GM23338 (cell line): ENCODE measurements at regions not wholly inside any gene's neighbourhood (a gene's known extent, or its start where the extent isn't known, plus 50 kb on each side); places are given as distances from the start of the nearest gene placed in this dataset.

Source experiments
- ATAC-seq: fragments of 200-7000 bp; cut with Tn5 transposase; 3 replicates; pipeline ENCODE4 v1.9.1; 2020
- DNase-seq: peaks from one replicate; pipeline ENCODE4 v3.0.0-alpha.2; 2015; ENCODE audit warnings: low spot score
- H2AFZ ChIP-seq: fragments of 200-600 bp; sonication (generic); 2 replicates; pipeline ENCODE4 v1.8.0; 2016; ENCODE audit warnings: antibody characterized with exemption, mild to moderate bottlenecking, moderate library complexity
- H3F3A ChIP-seq: fragments of 200-600 bp; sonication (generic); replicated peaks from 2 replicates; pipeline ENCODE4 v1.8.0; 2017; ENCODE audit warnings: antibody characterized with exemption, mixed run types, low read depth
- H3K27ac ChIP-seq: fragments of 200-600 bp; sonication (generic); 2 replicates; pipeline ENCODE4 v1.6.1; 2016; ENCODE audit warnings: low read depth
- H3K27me3 ChIP-seq: fragments of 200-600 bp; sonication (generic); 2 replicates; pipeline ENCODE4 v1.8.0; 2016; ENCODE audit warnings: mild to moderate bottlenecking, mixed run types, moderate library complexity; ENCODE audit not compliant: insufficient read depth
- H3K36me3 ChIP-seq: fragments of 200-600 bp; sonication (generic); 2 replicates; pipeline ENCODE4 v1.8.0; 2016; ENCODE audit warnings: mild to moderate bottlenecking; ENCODE audit not compliant: insufficient read depth
- H3K4me1 ChIP-seq: fragments of 200-600 bp; sonication (generic); 2 replicates; pipeline ENCODE4 v1.8.0; 2016; ENCODE audit warnings: mild to moderate bottlenecking, moderate library complexity; ENCODE audit not compliant: insufficient read depth
- H3K4me2 ChIP-seq: fragments of 200-600 bp; sonication (generic); 2 replicates; pipeline ENCODE4 v1.7.1; 2017; ENCODE audit warnings: mixed run types
- H3K4me3 ChIP-seq: fragments of 200-600 bp; sonication (generic); 2 replicates; pipeline ENCODE4 v1.6.1; 2016; ENCODE audit warnings: mixed run types
- H3K79me2 ChIP-seq: fragments of 200-600 bp; sonication (generic); replicated peaks from 2 replicates; pipeline ENCODE4 v1.8.0; 2017; ENCODE audit warnings: mild to moderate bottlenecking; ENCODE audit not compliant: insufficient read depth
- H3K9me2 ChIP-seq: fragments of 200-600 bp; sonication (generic); 2 replicates; pipeline ENCODE4 v1.8.0; 2017; ENCODE audit not compliant: insufficient read depth
- H4K20me1 ChIP-seq: fragments of 200-600 bp; sonication (generic); replicated peaks from 2 replicates; pipeline ENCODE4 v1.8.0; 2017; ENCODE audit warnings: mild to moderate bottlenecking; ENCODE audit not compliant: insufficient read depth
- H3K27ac Mint-ChIP-seq: 2 replicates; pipeline ENCODE4 v1.8.0; 2020; ENCODE audit warnings: inconsistent platforms, mild to moderate bottlenecking, moderate library complexity, mixed read lengths
- H3K27me3 Mint-ChIP-seq: 3 replicates; pipeline ENCODE4 v1.8.0; 2022; ENCODE audit warnings: low read depth, mild to moderate bottlenecking, moderate library complexity, mixed read lengths, inconsistent platforms; ENCODE audit not compliant: insufficient read depth, poor library complexity
- H3K36me3 Mint-ChIP-seq: 3 replicates; pipeline ENCODE4 v1.8.0; 2021; ENCODE audit warnings: low read depth, mild to moderate bottlenecking, inconsistent platforms, moderate library complexity, mixed read lengths
- H3K4me1 Mint-ChIP-seq: 3 replicates; pipeline ENCODE4 v1.8.0; 2020; ENCODE audit warnings: mild to moderate bottlenecking, inconsistent platforms, mixed read lengths
- H3K4me3 Mint-ChIP-seq: 3 replicates; pipeline ENCODE4 v1.8.0; 2021; ENCODE audit warnings: moderate library complexity, mild to moderate bottlenecking, inconsistent platforms, mixed read lengths
- H3K9me3 Mint-ChIP-seq: 3 replicates; pipeline ENCODE4 v1.8.0; 2020; ENCODE audit warnings: moderate library complexity, mild to moderate bottlenecking, inconsistent platforms, mixed read lengths
- CREB1 ChIP-seq: fragments of 250-450 bp; sonication (Bioruptor Pico); IDR thresholded peaks from 2 replicates; pipeline ENCODE4 v1.5.0; 2020; ENCODE audit warnings: low read depth, mild to moderate bottlenecking, moderate library complexity
- EZH2 ChIP-seq: fragments of 200-600 bp; sonication (generic); IDR thresholded peaks from one replicate; pipeline ENCODE4 v1.8.0; 2017; ENCODE audit warnings: antibody characterized with exemption, mild to moderate bottlenecking, low read depth; ENCODE audit not compliant: unreplicated experiment
- EZH2phosphoT487 ChIP-seq: fragments of 200-600 bp; sonication (generic); IDR thresholded peaks from one replicate; pipeline ENCODE4 v1.8.1; 2018; ENCODE audit warnings: antibody characterized with exemption; ENCODE audit not compliant: unreplicated experiment
- JUNB ChIP-seq: IDR thresholded peaks from one replicate; pipeline ENCODE4 v1.6.1; 2016; ENCODE audit warnings: antibody characterized with exemption; ENCODE audit not compliant: unreplicated experiment
- NANOG ChIP-seq: IDR thresholded peaks from 2 replicates; pipeline ENCODE4 v1.6.1; 2016; ENCODE audit warnings: antibody characterized with exemption, borderline replicate concordance
- STAT1 ChIP-seq: IDR thresholded peaks from one replicate; pipeline ENCODE4 v1.6.1; 2016; ENCODE audit warnings: antibody characterized with exemption; ENCODE audit not compliant: unreplicated experiment
- ZNF331 ChIP-seq: fragments of 250-450 bp; sonication (Bioruptor Pico); IDR thresholded peaks from 2 replicates; pipeline ENCODE4 v1.5.0; 2020; ENCODE audit warnings: low read depth, mild to moderate bottlenecking, moderate library complexity
- TF ChIP-seq, protein P1 (sequence below): fragments of 250-450 bp; sonication (Bioruptor Pico); IDR thresholded peaks from 2 replicates; pipeline ENCODE4 v1.5.0; 2020; ENCODE audit warnings: mild to moderate bottlenecking, moderate library complexity
- TF ChIP-seq, protein P2 (sequence below): IDR thresholded peaks from one replicate; pipeline ENCODE4 v1.6.1; 2018; ENCODE audit warnings: antibody characterized with exemption; ENCODE audit not compliant: unreplicated experiment
- TF ChIP-seq, protein P3 (sequence below): IDR thresholded peaks from 2 replicates; pipeline ENCODE4 v1.6.1; 2016; ENCODE audit warnings: antibody characterized with exemption
- TF ChIP-seq, protein P4 (sequence below), 2 experiments: fragments of 200-600 bp in 1 of 2; sonication (generic) in 1 of 2; conservative IDR thresholded peaks; 2 replicates each; pipeline versions ENCODE4 v1.5.1 to v1.6.1; 2016 to 2017; ENCODE audit warnings: antibody characterized with exemption in 2 of 2, low read depth in 2 of 2, mild to moderate bottlenecking in 2 of 2, moderate library complexity in 1 of 2

DNA sequence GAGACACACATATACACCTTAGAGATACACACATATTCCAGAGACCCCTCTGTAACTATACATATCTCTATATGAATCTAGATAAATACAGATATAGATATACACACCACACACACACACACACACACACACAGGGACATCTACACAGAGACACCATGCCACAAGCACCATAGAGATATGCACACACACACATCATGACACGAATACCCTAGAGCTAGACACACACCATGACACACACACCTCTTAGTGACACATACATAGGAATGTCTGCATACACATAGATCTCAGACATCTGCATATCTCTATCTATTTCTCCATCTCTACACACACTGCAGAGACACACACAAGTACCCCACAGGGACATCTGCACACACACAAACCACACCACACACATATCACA lies 270.0 kb downstream of the CYRIA start (continued):
- TF ChIP-seq, protein P1, sequence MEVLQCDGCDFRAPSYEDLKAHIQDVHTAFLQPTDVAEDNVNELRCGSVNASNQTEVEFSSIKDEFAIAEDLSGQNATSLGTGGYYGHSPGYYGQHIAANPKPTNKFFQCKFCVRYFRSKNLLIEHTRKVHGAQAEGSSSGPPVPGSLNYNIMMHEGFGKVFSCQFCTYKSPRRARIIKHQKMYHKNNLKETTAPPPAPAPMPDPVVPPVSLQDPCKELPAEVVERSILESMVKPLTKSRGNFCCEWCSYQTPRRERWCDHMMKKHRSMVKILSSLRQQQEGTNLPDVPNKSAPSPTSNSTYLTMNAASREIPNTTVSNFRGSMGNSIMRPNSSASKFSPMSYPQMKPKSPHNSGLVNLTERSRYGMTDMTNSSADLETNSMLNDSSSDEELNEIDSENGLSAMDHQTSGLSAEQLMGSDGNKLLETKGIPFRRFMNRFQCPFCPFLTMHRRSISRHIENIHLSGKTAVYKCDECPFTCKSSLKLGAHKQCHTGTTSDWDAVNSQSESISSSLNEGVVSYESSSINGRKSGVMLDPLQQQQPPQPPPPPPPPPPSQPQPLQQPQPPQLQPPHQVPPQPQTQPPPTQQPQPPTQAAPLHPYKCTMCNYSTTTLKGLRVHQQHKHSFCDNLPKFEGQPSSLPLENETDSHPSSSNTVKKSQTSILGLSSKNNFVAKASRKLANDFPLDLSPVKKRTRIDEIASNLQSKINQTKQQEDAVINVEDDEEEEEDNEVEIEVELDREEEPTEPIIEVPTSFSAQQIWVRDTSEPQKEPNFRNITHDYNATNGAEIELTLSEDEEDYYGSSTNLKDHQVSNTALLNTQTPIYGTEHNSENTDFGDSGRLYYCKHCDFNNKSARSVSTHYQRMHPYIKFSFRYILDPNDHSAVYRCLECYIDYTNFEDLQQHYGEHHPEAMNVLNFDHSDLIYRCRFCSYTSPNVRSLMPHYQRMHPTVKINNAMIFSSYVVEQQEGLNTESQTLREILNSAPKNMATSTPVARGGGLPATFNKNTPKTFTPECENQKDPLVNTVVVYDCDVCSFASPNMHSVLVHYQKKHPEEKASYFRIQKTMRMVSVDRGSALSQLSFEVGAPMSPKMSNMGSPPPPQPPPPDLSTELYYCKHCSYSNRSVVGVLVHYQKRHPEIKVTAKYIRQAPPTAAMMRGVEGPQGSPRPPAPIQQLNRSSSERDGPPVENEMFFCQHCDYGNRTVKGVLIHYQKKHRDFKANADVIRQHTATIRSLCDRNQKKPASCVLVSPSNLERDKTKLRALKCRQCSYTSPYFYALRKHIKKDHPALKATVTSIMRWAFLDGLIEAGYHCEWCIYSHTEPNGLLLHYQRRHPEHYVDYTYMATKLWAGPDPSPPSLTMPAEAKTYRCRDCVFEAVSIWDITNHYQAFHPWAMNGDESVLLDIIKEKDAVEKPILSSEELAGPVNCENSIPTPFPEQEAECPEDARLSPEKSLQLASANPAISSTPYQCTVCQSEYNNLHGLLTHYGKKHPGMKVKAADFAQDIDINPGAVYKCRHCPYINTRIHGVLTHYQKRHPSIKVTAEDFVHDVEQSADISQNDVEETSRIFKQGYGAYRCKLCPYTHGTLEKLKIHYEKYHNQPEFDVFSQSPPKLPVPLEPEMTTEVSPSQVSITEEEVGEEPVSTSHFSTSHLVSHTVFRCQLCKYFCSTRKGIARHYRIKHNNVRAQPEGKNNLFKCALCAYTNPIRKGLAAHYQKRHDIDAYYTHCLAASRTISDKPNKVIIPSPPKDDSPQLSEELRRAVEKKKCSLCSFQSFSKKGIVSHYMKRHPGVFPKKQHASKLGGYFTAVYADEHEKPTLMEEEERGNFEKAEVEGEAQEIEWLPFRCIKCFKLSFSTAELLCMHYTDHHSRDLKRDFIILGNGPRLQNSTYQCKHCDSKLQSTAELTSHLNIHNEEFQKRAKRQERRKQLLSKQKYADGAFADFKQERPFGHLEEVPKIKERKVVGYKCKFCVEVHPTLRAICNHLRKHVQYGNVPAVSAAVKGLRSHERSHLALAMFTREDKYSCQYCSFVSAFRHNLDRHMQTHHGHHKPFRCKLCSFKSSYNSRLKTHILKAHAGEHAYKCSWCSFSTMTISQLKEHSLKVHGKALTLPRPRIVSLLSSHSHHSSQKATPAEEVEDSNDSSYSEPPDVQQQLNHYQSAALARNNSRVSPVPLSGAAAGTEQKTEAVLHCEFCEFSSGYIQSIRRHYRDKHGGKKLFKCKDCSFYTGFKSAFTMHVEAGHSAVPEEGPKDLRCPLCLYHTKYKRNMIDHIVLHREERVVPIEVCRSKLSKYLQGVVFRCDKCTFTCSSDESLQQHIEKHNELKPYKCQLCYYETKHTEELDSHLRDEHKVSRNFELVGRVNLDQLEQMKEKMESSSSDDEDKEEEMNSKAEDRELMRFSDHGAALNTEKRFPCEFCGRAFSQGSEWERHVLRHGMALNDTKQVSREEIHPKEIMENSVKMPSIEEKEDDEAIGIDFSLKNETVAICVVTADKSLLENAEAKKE = no peak
- TF ChIP-seq STAT1 = no peak
- TF ChIP-seq EZH2 = no peak
- TF ChIP-seq ZNF331 (CRISPR knock-in tag) = no peak
- TF ChIP-seq JUNB = no peak
- TF ChIP-seq NANOG = no peak

DNA sequence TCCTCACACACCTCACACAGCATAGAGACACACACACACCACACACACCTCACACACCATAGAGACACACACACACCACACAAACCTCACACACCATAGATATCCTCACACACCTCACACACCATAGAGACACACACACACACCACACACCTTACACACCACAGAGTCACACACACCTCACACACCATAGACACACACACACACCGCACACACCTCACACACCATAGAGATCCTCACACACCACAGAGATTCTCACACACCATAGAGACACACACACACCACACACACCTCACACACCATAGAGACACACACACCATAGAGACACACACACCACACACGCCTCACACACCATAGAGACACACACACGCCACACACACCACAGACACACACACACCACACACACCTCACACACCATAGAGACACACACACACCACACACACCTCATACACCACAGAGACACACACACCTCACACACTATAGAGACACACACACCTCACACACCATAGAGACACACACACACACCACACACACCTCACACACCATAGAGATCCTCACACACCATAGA lies 270.6 kb downstream of the CYRIA start:
- Mint-ChIP-seq H3K9me3 (no peaks in the 10 kb centered on the region; the same call in 2 of the 3 replicates), H3K4me1 (no peaks in the 10 kb centered on the region), H3K27me3 (no peaks in the 10 kb centered on the region), H3K36me3 (no peaks in the 10 kb centered on the region), H3K4me3 (no peak overlapping the region), H3K27ac (no peak overlapping the region)
- no peak overlapping the region for H3K4me3 ChIP-seq
- H3K27ac ChIP-seq = no peak overlapping the region
- no peaks in the 10 kb centered on the region for H3K79me2 ChIP-seq
- ATAC-seq (no peak), DNase-seq (no peak)
- H3K36me3 ChIP-seq = no peaks in the 10 kb centered on the region
- no peaks in the 10 kb centered on the region; the same call in 1 of the 2 replicates for H3K9me2 ChIP-seq
- no peak overlapping the region for H2AFZ ChIP-seq
- H4K20me1 ChIP-seq = no peaks in the 10 kb centered on the region
- no peaks in the 10 kb centered on the region for H3F3A ChIP-seq
- H3K4me1 ChIP-seq = no peaks in the 10 kb centered on the region
- H3K4me2 ChIP-seq = no peak overlapping the region
- no peaks in the 10 kb centered on the region for H3K27me3 ChIP-seq
- TF ChIP-seq ZNF331 (CRISPR knock-in tag) (no peak), EZH2 (no peak), EZH2phosphoT487 (no peak), CREB1 (no peak), NANOG (no peak)
- TF ChIP-seq, protein P2, sequence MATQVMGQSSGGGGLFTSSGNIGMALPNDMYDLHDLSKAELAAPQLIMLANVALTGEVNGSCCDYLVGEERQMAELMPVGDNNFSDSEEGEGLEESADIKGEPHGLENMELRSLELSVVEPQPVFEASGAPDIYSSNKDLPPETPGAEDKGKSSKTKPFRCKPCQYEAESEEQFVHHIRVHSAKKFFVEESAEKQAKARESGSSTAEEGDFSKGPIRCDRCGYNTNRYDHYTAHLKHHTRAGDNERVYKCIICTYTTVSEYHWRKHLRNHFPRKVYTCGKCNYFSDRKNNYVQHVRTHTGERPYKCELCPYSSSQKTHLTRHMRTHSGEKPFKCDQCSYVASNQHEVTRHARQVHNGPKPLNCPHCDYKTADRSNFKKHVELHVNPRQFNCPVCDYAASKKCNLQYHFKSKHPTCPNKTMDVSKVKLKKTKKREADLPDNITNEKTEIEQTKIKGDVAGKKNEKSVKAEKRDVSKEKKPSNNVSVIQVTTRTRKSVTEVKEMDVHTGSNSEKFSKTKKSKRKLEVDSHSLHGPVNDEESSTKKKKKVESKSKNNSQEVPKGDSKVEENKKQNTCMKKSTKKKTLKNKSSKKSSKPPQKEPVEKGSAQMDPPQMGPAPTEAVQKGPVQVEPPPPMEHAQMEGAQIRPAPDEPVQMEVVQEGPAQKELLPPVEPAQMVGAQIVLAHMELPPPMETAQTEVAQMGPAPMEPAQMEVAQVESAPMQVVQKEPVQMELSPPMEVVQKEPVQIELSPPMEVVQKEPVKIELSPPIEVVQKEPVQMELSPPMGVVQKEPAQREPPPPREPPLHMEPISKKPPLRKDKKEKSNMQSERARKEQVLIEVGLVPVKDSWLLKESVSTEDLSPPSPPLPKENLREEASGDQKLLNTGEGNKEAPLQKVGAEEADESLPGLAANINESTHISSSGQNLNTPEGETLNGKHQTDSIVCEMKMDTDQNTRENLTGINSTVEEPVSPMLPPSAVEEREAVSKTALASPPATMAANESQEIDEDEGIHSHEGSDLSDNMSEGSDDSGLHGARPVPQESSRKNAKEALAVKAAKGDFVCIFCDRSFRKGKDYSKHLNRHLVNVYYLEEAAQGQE = no peak
- TF ChIP-seq, protein P3, sequence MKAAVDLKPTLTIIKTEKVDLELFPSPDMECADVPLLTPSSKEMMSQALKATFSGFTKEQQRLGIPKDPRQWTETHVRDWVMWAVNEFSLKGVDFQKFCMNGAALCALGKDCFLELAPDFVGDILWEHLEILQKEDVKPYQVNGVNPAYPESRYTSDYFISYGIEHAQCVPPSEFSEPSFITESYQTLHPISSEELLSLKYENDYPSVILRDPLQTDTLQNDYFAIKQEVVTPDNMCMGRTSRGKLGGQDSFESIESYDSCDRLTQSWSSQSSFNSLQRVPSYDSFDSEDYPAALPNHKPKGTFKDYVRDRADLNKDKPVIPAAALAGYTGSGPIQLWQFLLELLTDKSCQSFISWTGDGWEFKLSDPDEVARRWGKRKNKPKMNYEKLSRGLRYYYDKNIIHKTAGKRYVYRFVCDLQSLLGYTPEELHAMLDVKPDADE = no peak
- TF ChIP-seq, protein P4, sequence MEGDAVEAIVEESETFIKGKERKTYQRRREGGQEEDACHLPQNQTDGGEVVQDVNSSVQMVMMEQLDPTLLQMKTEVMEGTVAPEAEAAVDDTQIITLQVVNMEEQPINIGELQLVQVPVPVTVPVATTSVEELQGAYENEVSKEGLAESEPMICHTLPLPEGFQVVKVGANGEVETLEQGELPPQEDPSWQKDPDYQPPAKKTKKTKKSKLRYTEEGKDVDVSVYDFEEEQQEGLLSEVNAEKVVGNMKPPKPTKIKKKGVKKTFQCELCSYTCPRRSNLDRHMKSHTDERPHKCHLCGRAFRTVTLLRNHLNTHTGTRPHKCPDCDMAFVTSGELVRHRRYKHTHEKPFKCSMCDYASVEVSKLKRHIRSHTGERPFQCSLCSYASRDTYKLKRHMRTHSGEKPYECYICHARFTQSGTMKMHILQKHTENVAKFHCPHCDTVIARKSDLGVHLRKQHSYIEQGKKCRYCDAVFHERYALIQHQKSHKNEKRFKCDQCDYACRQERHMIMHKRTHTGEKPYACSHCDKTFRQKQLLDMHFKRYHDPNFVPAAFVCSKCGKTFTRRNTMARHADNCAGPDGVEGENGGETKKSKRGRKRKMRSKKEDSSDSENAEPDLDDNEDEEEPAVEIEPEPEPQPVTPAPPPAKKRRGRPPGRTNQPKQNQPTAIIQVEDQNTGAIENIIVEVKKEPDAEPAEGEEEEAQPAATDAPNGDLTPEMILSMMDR (conservative IDR thresholded peaks at IDR 0.05; ENCODE audit: low read depth in 2 of 2) = no peak
